ENCODE measurements at regions not wholly inside any gene's neighbourhood (a gene's known extent, or its start where the extent isn't known, plus 50 kb on each side); places are given as distances from the start of the nearest gene placed in this dataset.

- WGBS, 2 donors, result 62% methylated on average over 3 of the region's 3 CpGs
- TF ChIP-seq POLR2A (IDR thresholded peaks at IDR 0.05) (no peak), CTCF (IDR thresholded peaks at IDR 0.05) (no peak)
- intact Hi-C loops (cut with DNase I; ENCODE audit: low total_unique reads), result no loop called here
- DNase-seq (ENCODE audit: low spot score in 2 of 2), result no peak
- H3K4me3 ChIP-seq (ENCODE audit: low read depth, poor library complexity, severe bottlenecking), result no peak overlapping the region
Measured at GRCh38 chr5:33073881-33074327, 362.8 kb downstream of the NPR3 start.

GRCh38 chr5:33074548-33074947, 363.4 kb downstream of the NPR3 start:
- DNase-seq (ENCODE audit: low spot score in 2 of 2), result no peak
- no peak overlapping the region for H3K4me3 ChIP-seq (ENCODE audit: low read depth, poor library complexity, severe bottlenecking)
- WGBS, 2 donors, result 77 to 80% methylated on average over 3 of the region's 3 CpGs
- intact Hi-C loops (cut with DNase I; ENCODE audit: low total_unique reads), result no loop called here
- no peak for TF ChIP-seq CTCF (IDR thresholded peaks at IDR 0.05)
- TF ChIP-seq POLR2A (IDR thresholded peaks at IDR 0.05), result no peak

- intact Hi-C loops (cut with DNase I; ENCODE audit: low total_unique reads), result no loop called here
- H3K4me3 ChIP-seq (ENCODE audit: low read depth, poor library complexity, severe bottlenecking), result no peak overlapping the region
- TF ChIP-seq POLR2A (IDR thresholded peaks at IDR 0.05) (no peak), CTCF (IDR thresholded peaks at IDR 0.05) (no peak)
- WGBS, 2 donors, result 65 to 73% methylated on average over 2 of the region's 2 CpGs
- DNase-seq (ENCODE audit: low spot score in 2 of 2), result no peak
Measured at GRCh38 chr5:33075731-33076130, 364.6 kb downstream of the NPR3 start.

GRCh38 chr5:33079548-33079947, 361.2 kb upstream of the TARS1 start:
- intact Hi-C loops (cut with DNase I; ENCODE audit: low total_unique reads), result no loop called here
- TF ChIP-seq POLR2A (IDR thresholded peaks at IDR 0.05) (no peak), CTCF (IDR thresholded peaks at IDR 0.05) (no peak)
- DNase-seq (ENCODE audit: low spot score in 2 of 2), result no peak
- no peak overlapping the region for H3K4me3 ChIP-seq (ENCODE audit: low read depth, poor library complexity, severe bottlenecking)

- no peak for DNase-seq (ENCODE audit: low spot score in 2 of 2)
- no peak overlapping the region for H3K4me3 ChIP-seq (ENCODE audit: low read depth, poor library complexity, severe bottlenecking)
- no peak for TF ChIP-seq CTCF (IDR thresholded peaks at IDR 0.05)
- no peak for TF ChIP-seq POLR2A (IDR thresholded peaks at IDR 0.05)
- WGBS, 2 donors, result 87 to 90% methylated on average over 4 of the region's 4 CpGs
- intact Hi-C loops (cut with DNase I; ENCODE audit: low total_unique reads), result no loop called here
Measured at GRCh38 chr5:33080287-33080686, 360.5 kb upstream of the TARS1 start.

- TF ChIP-seq POLR2A (IDR thresholded peaks at IDR 0.05) (no peak), CTCF (IDR thresholded peaks at IDR 0.05) (no peak)
- H3K4me3 ChIP-seq (ENCODE audit: low read depth, poor library complexity, severe bottlenecking), result no peak overlapping the region
- intact Hi-C loops (cut with DNase I; ENCODE audit: low total_unique reads), result no loop called here
- DNase-seq (ENCODE audit: low spot score in 2 of 2), result no peak
- WGBS, 2 donors, result 54 to 64% methylated on average over 2 of the region's 2 CpGs
Measured at GRCh38 chr5:33088176-33088575, 352.6 kb upstream of the TARS1 start.

Measured in lower leg skin (tissue), 4 donors.